GM12874 (cell line): ENCODE measurements at regions not wholly inside any gene's neighbourhood (a gene's known extent, or its start where the extent isn't known, plus 50 kb on each side); places are given as distances from the start of the nearest gene placed in this dataset.

Source experiments
- TF ChIP-seq, protein P1 (sequence below): IDR thresholded peaks from 2 replicates; pipeline ENCODE4 v1.5.1; 2011; ENCODE audit warnings: low read depth, mild to moderate bottlenecking, control low read depth, low read length, moderate library complexity; ENCODE audit not compliant: insufficient read depth

- TF ChIP-seq, protein P1, sequence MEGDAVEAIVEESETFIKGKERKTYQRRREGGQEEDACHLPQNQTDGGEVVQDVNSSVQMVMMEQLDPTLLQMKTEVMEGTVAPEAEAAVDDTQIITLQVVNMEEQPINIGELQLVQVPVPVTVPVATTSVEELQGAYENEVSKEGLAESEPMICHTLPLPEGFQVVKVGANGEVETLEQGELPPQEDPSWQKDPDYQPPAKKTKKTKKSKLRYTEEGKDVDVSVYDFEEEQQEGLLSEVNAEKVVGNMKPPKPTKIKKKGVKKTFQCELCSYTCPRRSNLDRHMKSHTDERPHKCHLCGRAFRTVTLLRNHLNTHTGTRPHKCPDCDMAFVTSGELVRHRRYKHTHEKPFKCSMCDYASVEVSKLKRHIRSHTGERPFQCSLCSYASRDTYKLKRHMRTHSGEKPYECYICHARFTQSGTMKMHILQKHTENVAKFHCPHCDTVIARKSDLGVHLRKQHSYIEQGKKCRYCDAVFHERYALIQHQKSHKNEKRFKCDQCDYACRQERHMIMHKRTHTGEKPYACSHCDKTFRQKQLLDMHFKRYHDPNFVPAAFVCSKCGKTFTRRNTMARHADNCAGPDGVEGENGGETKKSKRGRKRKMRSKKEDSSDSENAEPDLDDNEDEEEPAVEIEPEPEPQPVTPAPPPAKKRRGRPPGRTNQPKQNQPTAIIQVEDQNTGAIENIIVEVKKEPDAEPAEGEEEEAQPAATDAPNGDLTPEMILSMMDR = no peak
Measured at GRCh38 chr7:41811941-41812340, 109.1 kb upstream of the INHBA start.

- TF ChIP-seq, protein P1 = no peak
Measured at GRCh38 chr7:41809940-41810576, 107.2 kb upstream of the INHBA start.

DNA sequence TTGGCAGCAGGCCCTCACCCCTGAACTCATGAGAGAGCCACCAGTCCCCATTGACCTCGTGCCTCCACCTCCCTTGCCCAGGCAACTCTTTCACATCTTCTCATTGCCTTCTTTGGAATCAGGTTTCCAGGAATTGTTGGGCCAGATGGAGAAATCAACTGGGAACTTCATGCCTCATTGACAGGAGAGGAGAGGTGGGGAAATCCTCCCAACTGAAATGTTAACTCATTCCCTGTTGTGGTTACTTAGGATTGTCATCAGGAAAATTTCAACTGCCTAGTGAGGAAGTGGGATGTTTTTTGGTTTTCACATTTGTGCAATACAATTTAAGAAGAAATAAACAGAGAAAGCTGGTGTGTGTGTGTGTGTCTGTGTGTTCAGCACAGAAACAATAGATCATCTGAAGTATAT, 106.6 kb upstream of the INHBA start:
- TF ChIP-seq, protein P1 = no peak

DNA sequence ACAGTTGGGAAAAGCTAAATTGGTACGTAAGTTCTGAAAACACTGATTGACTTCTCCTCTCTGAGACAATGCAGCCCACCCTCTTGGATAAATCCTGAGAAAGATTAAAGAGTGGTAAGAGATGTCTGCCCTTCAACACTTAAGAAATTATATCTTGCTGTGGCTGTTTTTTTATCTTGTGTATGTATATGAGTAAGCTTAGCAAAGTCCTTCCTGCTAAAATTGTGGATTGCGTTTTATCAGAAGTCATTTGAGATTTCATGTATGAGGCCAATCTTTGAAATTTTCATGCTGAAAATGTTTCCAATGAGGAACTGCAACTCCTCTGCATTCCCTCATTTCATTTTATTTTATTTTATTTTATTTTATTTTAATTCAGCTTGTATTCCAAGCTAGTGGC, 106.2 kb upstream of the INHBA start:
- TF ChIP-seq, protein P1 = no peak

GRCh38 chr7:41808541-41808940, 105.7 kb upstream of the INHBA start:
- TF ChIP-seq, protein P1 = no peak

- TF ChIP-seq, protein P1 = no peak
Measured at GRCh38 chr7:41803569-41803968, 100.7 kb upstream of the INHBA start.

GRCh38 chr7:41796331-41796730, 93.4 kb upstream of the INHBA start:
- TF ChIP-seq, protein P1 = no peak

GRCh38 chr7:41795276-41795833, 92.5 kb upstream of the INHBA start:
- TF ChIP-seq, protein P1 = no peak
